OCI-LY1 (cell line): ENCODE measurements at regions not wholly inside any gene's neighbourhood (a gene's known extent, or its start where the extent isn't known, plus 50 kb on each side); places are given as distances from the start of the nearest gene placed in this dataset.
"Not testable (repeated sequence)": the region's sequence is repeated elsewhere in the genome, so short reads cannot be mapped to it uniquely, and the experiment has no call there.

Experiments used
- EZH2 ChIP-seq: fragments of 200-600 bp; sonication (generic), shearing (Covaris generic); IDR thresholded peaks from 2 replicates; pipeline ENCODE4 v1.8.0; 2017; ENCODE audit warnings: borderline replicate concordance, mixed run types, mild to moderate bottlenecking, antibody characterized with exemption, low read length, moderate library complexity, mixed read lengths
- TF ChIP-seq, protein P1 (sequence below): fragments of 200-600 bp; sonication (generic), shearing (Covaris generic); IDR thresholded peaks from 2 replicates; pipeline ENCODE4 v1.5.1; 2017; ENCODE audit warnings: mild to moderate bottlenecking, antibody characterized with exemption, low read length, moderate library complexity, mixed read lengths

GRCh38 chr2:37734891-37735523 lies 63.6 kb upstream of the CDC42EP3 start:
- TF ChIP-seq, protein P1, sequence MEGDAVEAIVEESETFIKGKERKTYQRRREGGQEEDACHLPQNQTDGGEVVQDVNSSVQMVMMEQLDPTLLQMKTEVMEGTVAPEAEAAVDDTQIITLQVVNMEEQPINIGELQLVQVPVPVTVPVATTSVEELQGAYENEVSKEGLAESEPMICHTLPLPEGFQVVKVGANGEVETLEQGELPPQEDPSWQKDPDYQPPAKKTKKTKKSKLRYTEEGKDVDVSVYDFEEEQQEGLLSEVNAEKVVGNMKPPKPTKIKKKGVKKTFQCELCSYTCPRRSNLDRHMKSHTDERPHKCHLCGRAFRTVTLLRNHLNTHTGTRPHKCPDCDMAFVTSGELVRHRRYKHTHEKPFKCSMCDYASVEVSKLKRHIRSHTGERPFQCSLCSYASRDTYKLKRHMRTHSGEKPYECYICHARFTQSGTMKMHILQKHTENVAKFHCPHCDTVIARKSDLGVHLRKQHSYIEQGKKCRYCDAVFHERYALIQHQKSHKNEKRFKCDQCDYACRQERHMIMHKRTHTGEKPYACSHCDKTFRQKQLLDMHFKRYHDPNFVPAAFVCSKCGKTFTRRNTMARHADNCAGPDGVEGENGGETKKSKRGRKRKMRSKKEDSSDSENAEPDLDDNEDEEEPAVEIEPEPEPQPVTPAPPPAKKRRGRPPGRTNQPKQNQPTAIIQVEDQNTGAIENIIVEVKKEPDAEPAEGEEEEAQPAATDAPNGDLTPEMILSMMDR: not testable (repeated sequence)
- TF ChIP-seq EZH2: not testable (repeated sequence)
